ENCODE measurements at regions not wholly inside any gene's neighbourhood (a gene's known extent, or its start where the extent isn't known, plus 50 kb on each side); places are given as distances from the start of the nearest gene placed in this dataset.
"Not testable (repeated sequence)": the region's sequence is repeated elsewhere in the genome, so short reads cannot be mapped to it uniquely, and the experiment has no call there.

GRCh38 chr13:24982333-24982999 lies 113.5 kb upstream of the PABPC3 start:
- H3K27me3 Mint-ChIP-seq (ENCODE audit: low read depth in 3 of 3) = peaks cover 1 to 12% (median 7%) of the 10 kb centered on the region in 3 donors
- H3K27ac Mint-ChIP-seq = no peak overlapping the region
- no peaks in the 10 kb centered on the region for H3K9me3 Mint-ChIP-seq
- H3K4me3 Mint-ChIP-seq = no peak overlapping the region
- no peak for DNase-seq
- H3K4me1 Mint-ChIP-seq = no peaks in the 10 kb centered on the region
- H3K36me3 Mint-ChIP-seq = no peaks in the 10 kb centered on the region

- Mint-ChIP-seq H3K4me1 (no peaks in the 10 kb centered on the region), H3K27ac (no peak overlapping the region), H3K4me3 (no peak overlapping the region), H3K36me3 (no peaks in the 10 kb centered on the region), H3K9me3 (no peaks in the 10 kb centered on the region), H3K27me3 (ENCODE audit: low read depth in 3 of 3) (peaks cover 1 to 14% (median 7%) of the 10 kb centered on the region in 3 donors)
- DNase-seq = no peak
These were observed 112.8 kb upstream of the PABPC3 start for GRCh38 chr13:24983094-24983493.

- no peak for DNase-seq
- H3K4me1 Mint-ChIP-seq = no peaks in the 10 kb centered on the region
- no peak overlapping the region for H3K27ac Mint-ChIP-seq
- H3K9me3 Mint-ChIP-seq = no peaks in the 10 kb centered on the region
- no peaks in the 10 kb centered on the region for H3K36me3 Mint-ChIP-seq
- no peak overlapping the region for H3K4me3 Mint-ChIP-seq
- H3K27me3 Mint-ChIP-seq (ENCODE audit: low read depth in 3 of 3) = peaks cover 6 to 17% (median 7%) of the 10 kb centered on the region in 3 donors
These were observed 111.8 kb upstream of the PABPC3 start for GRCh38 chr13:24984134-24984533.

- Mint-ChIP-seq H3K4me1 (no peaks in the 10 kb centered on the region), H3K27me3 (ENCODE audit: low read depth in 3 of 3) (peaks cover 6 to 17% (median 7%) of the 10 kb centered on the region in 3 donors), H3K4me3 (no peak overlapping the region), H3K27ac (no peak overlapping the region), H3K9me3 (no peaks in the 10 kb centered on the region), H3K36me3 (no peaks in the 10 kb centered on the region)
- no peak for DNase-seq
These were observed 110.8 kb upstream of the PABPC3 start for GRCh38 chr13:24985107-24985506.

GRCh38 chr13:24985896-24986295 lies 110.0 kb upstream of the PABPC3 start:
- Mint-ChIP-seq H3K36me3 (no peaks in the 10 kb centered on the region), H3K27me3 (ENCODE audit: low read depth in 3 of 3) (peaks cover 7 to 19% (median 9%) of the 10 kb centered on the region in 3 donors), H3K27ac (no peak overlapping the region), H3K4me3 (no peak overlapping the region), H3K9me3 (no peaks in the 10 kb centered on the region), H3K4me1 (no peaks in the 10 kb centered on the region)
- no peak for DNase-seq

- peaks cover 7 to 22% (median 9%) of the 10 kb centered on the region in 3 donors for H3K27me3 Mint-ChIP-seq (ENCODE audit: low read depth in 3 of 3)
- H3K36me3 Mint-ChIP-seq = no peaks in the 10 kb centered on the region
- DNase-seq = no peak
- H3K4me3 Mint-ChIP-seq = no peak overlapping the region
- H3K4me1 Mint-ChIP-seq = no peaks in the 10 kb centered on the region
- no peaks in the 10 kb centered on the region for H3K9me3 Mint-ChIP-seq
- H3K27ac Mint-ChIP-seq = no peak overlapping the region
These were observed 109.1 kb upstream of the PABPC3 start for GRCh38 chr13:24986826-24987225.

GRCh38 chr13:24989959-24990358 lies 106.0 kb upstream of the PABPC3 start:
- not testable (repeated sequence) for H3K4me1 Mint-ChIP-seq, H3K4me3 Mint-ChIP-seq, H3K36me3 Mint-ChIP-seq, DNase-seq, H3K9me3 Mint-ChIP-seq, H3K27ac Mint-ChIP-seq
- peaks cover 0 to 19% (median 9%) of the 10 kb centered on the region in 3 donors for H3K27me3 Mint-ChIP-seq (ENCODE audit: low read depth in 3 of 3)

- not testable (repeated sequence) for DNase-seq, H3K36me3 Mint-ChIP-seq, H3K27ac Mint-ChIP-seq, H3K9me3 Mint-ChIP-seq, H3K4me1 Mint-ChIP-seq, H3K4me3 Mint-ChIP-seq
- peaks cover 5 to 11% (median 7%) of the 10 kb centered on the region in 3 donors for H3K27me3 Mint-ChIP-seq (ENCODE audit: low read depth in 3 of 3)
These were observed 103.0 kb upstream of the PABPC3 start for GRCh38 chr13:24992946-24993345.

GRCh38 chr13:24995225-24995804 lies 100.6 kb upstream of the PABPC3 start:
- H3K27me3 Mint-ChIP-seq (ENCODE audit: low read depth in 3 of 3) = peaks cover 1 to 14% (median 5%) of the 10 kb centered on the region in 3 donors
- no peaks in the 10 kb centered on the region for H3K9me3 Mint-ChIP-seq
- DNase-seq = peak; percentile 35 to 58 (median 42)
- H3K36me3 Mint-ChIP-seq = no peaks in the 10 kb centered on the region
- no peak overlapping the region for H3K4me3 Mint-ChIP-seq
- no peak overlapping the region for H3K27ac Mint-ChIP-seq
- peaks cover 0 to 3% of the 10 kb centered on the region in 2 donors for H3K4me1 Mint-ChIP-seq

- no peak overlapping the region for H3K4me3 Mint-ChIP-seq
- H3K27ac Mint-ChIP-seq = no peak overlapping the region
- no peaks in the 10 kb centered on the region for H3K9me3 Mint-ChIP-seq
- peak in 2 of 3 donors; percentile 11 to 14 for DNase-seq
- H3K27me3 Mint-ChIP-seq (ENCODE audit: low read depth in 3 of 3) = peaks cover 0 to 15% (median 5%) of the 10 kb centered on the region in 3 donors
- H3K4me1 Mint-ChIP-seq = peaks cover 0 to 3% of the 10 kb centered on the region in 2 donors
- no peaks in the 10 kb centered on the region for H3K36me3 Mint-ChIP-seq
These were observed 98.5 kb upstream of the PABPC3 start for GRCh38 chr13:24997367-24997967.

GRCh38 chr13:24998433-24998832 lies 97.5 kb upstream of the PABPC3 start:
- H3K9me3 Mint-ChIP-seq = no peaks in the 10 kb centered on the region
- no peaks in the 10 kb centered on the region for H3K36me3 Mint-ChIP-seq
- no peak overlapping the region for H3K27ac Mint-ChIP-seq
- DNase-seq = no peak
- peaks cover 0 to 15% (median 7%) of the 10 kb centered on the region in 3 donors for H3K27me3 Mint-ChIP-seq (ENCODE audit: low read depth in 3 of 3)
- peaks cover 0 to 3% of the 10 kb centered on the region in 2 donors for H3K4me1 Mint-ChIP-seq
- no peak overlapping the region for H3K4me3 Mint-ChIP-seq

- Mint-ChIP-seq H3K9me3 (no peaks in the 10 kb centered on the region), H3K36me3 (no peaks in the 10 kb centered on the region), H3K27me3 (ENCODE audit: low read depth in 3 of 3) (peaks cover 0 to 15% (median 7%) of the 10 kb centered on the region in 3 donors), H3K27ac (no peak overlapping the region), H3K4me1 (peaks cover 3 to 5% of the 10 kb centered on the region in 2 donors), H3K4me3 (no peak overlapping the region)
- DNase-seq = no peak
These were observed 94.3 kb upstream of the PABPC3 start for GRCh38 chr13:25001476-25002206.

GRCh38 chr13:25002311-25002710 lies 93.6 kb upstream of the PABPC3 start:
- not testable (repeated sequence) for H3K9me3 Mint-ChIP-seq, H3K27ac Mint-ChIP-seq, DNase-seq, H3K4me3 Mint-ChIP-seq, H3K36me3 Mint-ChIP-seq, H3K4me1 Mint-ChIP-seq
- H3K27me3 Mint-ChIP-seq (ENCODE audit: low read depth in 3 of 3) = peaks cover 0 to 15% (median 7%) of the 10 kb centered on the region in 3 donors

- H3K9me3 Mint-ChIP-seq, H3K36me3 Mint-ChIP-seq, H3K27ac Mint-ChIP-seq, DNase-seq, H3K4me3 Mint-ChIP-seq, H3K4me1 Mint-ChIP-seq: not testable (repeated sequence)
- peaks cover 3 to 20% (median 9%) of the 10 kb centered on the region in 3 donors for H3K27me3 Mint-ChIP-seq (ENCODE audit: low read depth in 3 of 3)
These were observed 91.4 kb upstream of the PABPC3 start for GRCh38 chr13:25004489-25004888.

Measured in immature natural killer cell (primary cell).